Spleen (tissue), 7 donors: ENCODE measurements at regions not wholly inside any gene's neighbourhood (a gene's known extent, or its start where the extent isn't known, plus 50 kb on each side); places are given as distances from the start of the nearest gene placed in this dataset.

Experiments used
- POLR2A ChIP-seq, 3 donors: fragments of 450-650 bp; IDR thresholded peaks; one replicate each; pipeline ENCODE4 v1.5.1; 2017; ENCODE audit warnings: antibody characterized with exemption in 3 of 3, mild to moderate bottlenecking in 1 of 3
- POLR2AphosphoS5 ChIP-seq, 3 donors: sonication (generic); formaldehyde crosslinking; IDR thresholded peaks; one replicate each; pipeline ENCODE4 v1.5.1; 2017; ENCODE audit warnings: antibody characterized with exemption in 3 of 3
- TF ChIP-seq, protein P1 (sequence below), 11 experiments: fragments of 200-600 bp in 7 of 11; fragments of 450-650 bp in 4 of 11; sonication (generic) in 4 of 11; IDR thresholded peaks in 8 of 11; conservative IDR thresholded peaks in 3 of 11; 1 replicate in 7 of 11; 2 replicates in 4 of 11; pipeline versions ENCODE4 v1.4.0 to v1.8.0; 2016 to 2021; ENCODE audit warnings: antibody characterized with exemption in 11 of 11, inconsistent platforms in 4 of 11, mild to moderate bottlenecking in 1 of 11
- donor health status: DM: no; HTN: no; CAD: no; lungs with moderate emphysema.
- donor health status: DM: no; HTN: no; CAD: no.
- donor health status: DM: no; HTN: no; CAD: no.

DNA sequence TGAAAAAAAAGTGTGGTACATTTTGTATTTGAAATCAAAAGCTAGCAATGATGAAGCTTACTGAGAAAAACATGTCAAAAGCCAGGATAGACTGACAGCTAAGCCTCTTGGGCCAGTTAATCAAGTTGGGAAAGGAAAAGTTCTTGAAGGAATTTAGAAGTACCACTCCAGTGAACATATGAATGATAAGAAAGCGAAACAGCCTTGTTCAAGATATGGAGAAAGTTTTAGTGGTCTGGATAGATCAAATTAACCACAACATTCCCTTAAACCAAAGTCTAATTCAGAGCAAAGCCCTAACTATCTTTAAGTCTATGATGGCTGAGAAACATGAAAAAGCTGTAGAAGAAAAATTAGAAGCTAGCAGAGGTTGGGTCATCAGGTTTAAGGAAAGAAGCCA is 268.3 kb downstream of the PDHA2 start:
- TF ChIP-seq POLR2A (IDR thresholded peaks at IDR 0.05) (no peak), POLR2AphosphoS5 (IDR thresholded peaks at IDR 0.05) (no peak)
- TF ChIP-seq, protein P1, sequence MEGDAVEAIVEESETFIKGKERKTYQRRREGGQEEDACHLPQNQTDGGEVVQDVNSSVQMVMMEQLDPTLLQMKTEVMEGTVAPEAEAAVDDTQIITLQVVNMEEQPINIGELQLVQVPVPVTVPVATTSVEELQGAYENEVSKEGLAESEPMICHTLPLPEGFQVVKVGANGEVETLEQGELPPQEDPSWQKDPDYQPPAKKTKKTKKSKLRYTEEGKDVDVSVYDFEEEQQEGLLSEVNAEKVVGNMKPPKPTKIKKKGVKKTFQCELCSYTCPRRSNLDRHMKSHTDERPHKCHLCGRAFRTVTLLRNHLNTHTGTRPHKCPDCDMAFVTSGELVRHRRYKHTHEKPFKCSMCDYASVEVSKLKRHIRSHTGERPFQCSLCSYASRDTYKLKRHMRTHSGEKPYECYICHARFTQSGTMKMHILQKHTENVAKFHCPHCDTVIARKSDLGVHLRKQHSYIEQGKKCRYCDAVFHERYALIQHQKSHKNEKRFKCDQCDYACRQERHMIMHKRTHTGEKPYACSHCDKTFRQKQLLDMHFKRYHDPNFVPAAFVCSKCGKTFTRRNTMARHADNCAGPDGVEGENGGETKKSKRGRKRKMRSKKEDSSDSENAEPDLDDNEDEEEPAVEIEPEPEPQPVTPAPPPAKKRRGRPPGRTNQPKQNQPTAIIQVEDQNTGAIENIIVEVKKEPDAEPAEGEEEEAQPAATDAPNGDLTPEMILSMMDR (IDR thresholded peaks at IDR 0.05 in 8 of 11, conservative IDR thresholded peaks at IDR 0.05 in 3 of 11), result no peak
